GM23338 (cell line): ENCODE measurements at regions not wholly inside any gene's neighbourhood (a gene's known extent, or its start where the extent isn't known, plus 50 kb on each side); places are given as distances from the start of the nearest gene placed in this dataset.

Source experiments
- CREB1 ChIP-seq: fragments of 250-450 bp; sonication (Bioruptor Pico); IDR thresholded peaks from 2 replicates; pipeline ENCODE4 v1.5.0; 2020; ENCODE audit warnings: low read depth, mild to moderate bottlenecking, moderate library complexity
- EZH2 ChIP-seq: fragments of 200-600 bp; sonication (generic); IDR thresholded peaks from one replicate; pipeline ENCODE4 v1.8.0; 2017; ENCODE audit warnings: antibody characterized with exemption, mild to moderate bottlenecking, low read depth; ENCODE audit not compliant: unreplicated experiment
- EZH2phosphoT487 ChIP-seq: fragments of 200-600 bp; sonication (generic); IDR thresholded peaks from one replicate; pipeline ENCODE4 v1.8.1; 2018; ENCODE audit warnings: antibody characterized with exemption; ENCODE audit not compliant: unreplicated experiment
- JUNB ChIP-seq: IDR thresholded peaks from one replicate; pipeline ENCODE4 v1.6.1; 2016; ENCODE audit warnings: antibody characterized with exemption; ENCODE audit not compliant: unreplicated experiment
- POLR2AphosphoS5 ChIP-seq: IDR thresholded peaks from 2 replicates; pipeline ENCODE4 v1.6.1; 2016; ENCODE audit warnings: antibody characterized with exemption, low read depth
- STAT1 ChIP-seq: IDR thresholded peaks from one replicate; pipeline ENCODE4 v1.6.1; 2016; ENCODE audit warnings: antibody characterized with exemption; ENCODE audit not compliant: unreplicated experiment
- ZNF114 ChIP-seq: fragments of 250-450 bp; sonication (Bioruptor Pico); IDR thresholded peaks from 2 replicates; pipeline ENCODE4 v1.5.0; 2020; ENCODE audit warnings: mild to moderate bottlenecking, moderate library complexity
- TF ChIP-seq, protein P1 (sequence below), 2 experiments: fragments of 200-600 bp in 1 of 2; sonication (generic) in 1 of 2; conservative IDR thresholded peaks; 2 replicates each; pipeline versions ENCODE4 v1.5.1 to v1.6.1; 2016 to 2017; ENCODE audit warnings: antibody characterized with exemption in 2 of 2, low read depth in 2 of 2, mild to moderate bottlenecking in 2 of 2, moderate library complexity in 1 of 2
- TF ChIP-seq, protein P2 (sequence below): IDR thresholded peaks from one replicate; pipeline ENCODE4 v1.6.1; 2018; ENCODE audit warnings: antibody characterized with exemption; ENCODE audit not compliant: unreplicated experiment

DNA sequence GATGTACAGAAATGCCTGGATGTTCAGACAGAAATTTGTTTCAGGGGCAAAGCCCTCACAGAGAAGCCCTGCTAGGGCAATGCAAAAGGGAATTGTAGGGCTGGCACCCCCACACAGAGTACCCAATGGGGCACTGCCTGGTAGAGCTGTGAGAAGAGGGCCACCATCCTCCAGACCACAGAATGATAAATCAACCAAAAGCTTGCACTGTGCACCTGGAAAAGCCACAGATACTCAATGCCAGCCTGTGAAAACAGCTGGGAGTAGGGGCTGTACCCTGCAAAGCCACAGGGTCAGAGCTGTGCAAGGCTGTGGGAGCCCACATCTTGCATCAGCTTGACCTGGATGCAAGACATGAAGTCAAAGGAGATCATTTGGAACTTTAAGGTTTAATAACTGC lies 477.9 kb upstream of the NECTIN3 start:
- TF ChIP-seq, protein P1, sequence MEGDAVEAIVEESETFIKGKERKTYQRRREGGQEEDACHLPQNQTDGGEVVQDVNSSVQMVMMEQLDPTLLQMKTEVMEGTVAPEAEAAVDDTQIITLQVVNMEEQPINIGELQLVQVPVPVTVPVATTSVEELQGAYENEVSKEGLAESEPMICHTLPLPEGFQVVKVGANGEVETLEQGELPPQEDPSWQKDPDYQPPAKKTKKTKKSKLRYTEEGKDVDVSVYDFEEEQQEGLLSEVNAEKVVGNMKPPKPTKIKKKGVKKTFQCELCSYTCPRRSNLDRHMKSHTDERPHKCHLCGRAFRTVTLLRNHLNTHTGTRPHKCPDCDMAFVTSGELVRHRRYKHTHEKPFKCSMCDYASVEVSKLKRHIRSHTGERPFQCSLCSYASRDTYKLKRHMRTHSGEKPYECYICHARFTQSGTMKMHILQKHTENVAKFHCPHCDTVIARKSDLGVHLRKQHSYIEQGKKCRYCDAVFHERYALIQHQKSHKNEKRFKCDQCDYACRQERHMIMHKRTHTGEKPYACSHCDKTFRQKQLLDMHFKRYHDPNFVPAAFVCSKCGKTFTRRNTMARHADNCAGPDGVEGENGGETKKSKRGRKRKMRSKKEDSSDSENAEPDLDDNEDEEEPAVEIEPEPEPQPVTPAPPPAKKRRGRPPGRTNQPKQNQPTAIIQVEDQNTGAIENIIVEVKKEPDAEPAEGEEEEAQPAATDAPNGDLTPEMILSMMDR (conservative IDR thresholded peaks at IDR 0.05; ENCODE audit: low read depth in 2 of 2), result no peak
- no peak for TF ChIP-seq POLR2AphosphoS5
- TF ChIP-seq, protein P2, sequence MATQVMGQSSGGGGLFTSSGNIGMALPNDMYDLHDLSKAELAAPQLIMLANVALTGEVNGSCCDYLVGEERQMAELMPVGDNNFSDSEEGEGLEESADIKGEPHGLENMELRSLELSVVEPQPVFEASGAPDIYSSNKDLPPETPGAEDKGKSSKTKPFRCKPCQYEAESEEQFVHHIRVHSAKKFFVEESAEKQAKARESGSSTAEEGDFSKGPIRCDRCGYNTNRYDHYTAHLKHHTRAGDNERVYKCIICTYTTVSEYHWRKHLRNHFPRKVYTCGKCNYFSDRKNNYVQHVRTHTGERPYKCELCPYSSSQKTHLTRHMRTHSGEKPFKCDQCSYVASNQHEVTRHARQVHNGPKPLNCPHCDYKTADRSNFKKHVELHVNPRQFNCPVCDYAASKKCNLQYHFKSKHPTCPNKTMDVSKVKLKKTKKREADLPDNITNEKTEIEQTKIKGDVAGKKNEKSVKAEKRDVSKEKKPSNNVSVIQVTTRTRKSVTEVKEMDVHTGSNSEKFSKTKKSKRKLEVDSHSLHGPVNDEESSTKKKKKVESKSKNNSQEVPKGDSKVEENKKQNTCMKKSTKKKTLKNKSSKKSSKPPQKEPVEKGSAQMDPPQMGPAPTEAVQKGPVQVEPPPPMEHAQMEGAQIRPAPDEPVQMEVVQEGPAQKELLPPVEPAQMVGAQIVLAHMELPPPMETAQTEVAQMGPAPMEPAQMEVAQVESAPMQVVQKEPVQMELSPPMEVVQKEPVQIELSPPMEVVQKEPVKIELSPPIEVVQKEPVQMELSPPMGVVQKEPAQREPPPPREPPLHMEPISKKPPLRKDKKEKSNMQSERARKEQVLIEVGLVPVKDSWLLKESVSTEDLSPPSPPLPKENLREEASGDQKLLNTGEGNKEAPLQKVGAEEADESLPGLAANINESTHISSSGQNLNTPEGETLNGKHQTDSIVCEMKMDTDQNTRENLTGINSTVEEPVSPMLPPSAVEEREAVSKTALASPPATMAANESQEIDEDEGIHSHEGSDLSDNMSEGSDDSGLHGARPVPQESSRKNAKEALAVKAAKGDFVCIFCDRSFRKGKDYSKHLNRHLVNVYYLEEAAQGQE, result no peak
- TF ChIP-seq EZH2, result no peak
- no peak for TF ChIP-seq EZH2phosphoT487
- no peak for TF ChIP-seq CREB1 (CRISPR knock-in tag)
- no peak for TF ChIP-seq STAT1
- TF ChIP-seq JUNB, result no peak
- no peak for TF ChIP-seq ZNF114
